Activated CD4-positive, alpha-beta memory T cell treated with anti-CD3 and anti-CD28 coated beads, Interleukin-2, amount 10 ng/mL, durations not matched to agents 7 days and 5 days (primary cell): ENCODE measurements at regions not wholly inside any gene's neighbourhood (a gene's known extent, or its start where the extent isn't known, plus 50 kb on each side); places are given as distances from the start of the nearest gene placed in this dataset.
"Not testable (repeated sequence)": the region's sequence is repeated elsewhere in the genome, so short reads cannot be mapped to it uniquely, and the experiment has no call there.

Experiments
- CTCF ChIA-PET: fragments of 350-600 bp; sonication (Branson Sonifier 250); formaldehyde crosslinking; loops from one replicate; lab custom pipeline; 2021; ENCODE audit warnings: antibody characterized with exemption, inconsistent platforms; lab: Charles Lee
- POLR2A ChIA-PET: fragments of 350-600 bp; sonication (Branson Sonifier 250); formaldehyde crosslinking; loops from one replicate; lab custom pipeline; 2021; ENCODE audit warnings: antibody characterized with exemption; lab: Charles Lee
- DNase-seq: peaks from one replicate; pipeline ENCODE4 v3.0.0-alpha.2; 2020
- H3K27ac Mint-ChIP-seq: one replicate; pipeline ENCODE4 v1.8.0; 2021; ENCODE audit warnings: mild to moderate bottlenecking, mixed read lengths
- H3K27me3 Mint-ChIP-seq: one replicate; pipeline ENCODE4 v1.8.0; 2021; ENCODE audit warnings: mixed read lengths
- H3K36me3 Mint-ChIP-seq: one replicate; pipeline ENCODE4 v1.8.0; 2021; ENCODE audit warnings: low read depth, mixed read lengths
- H3K4me1 Mint-ChIP-seq: one replicate; pipeline ENCODE4 v1.8.0; 2021; ENCODE audit warnings: mixed read lengths
- H3K4me3 Mint-ChIP-seq: one replicate; pipeline ENCODE4 v1.8.0; 2021; ENCODE audit warnings: mild to moderate bottlenecking, mixed read lengths
- H3K9me3 Mint-ChIP-seq: one replicate; pipeline ENCODE4 v1.8.0; 2021; ENCODE audit warnings: mixed read lengths

GRCh38 chr2:9709539-9710285 is 78.9 kb upstream of the YWHAQ start:
- peak overlapping the region; percentile 79 for H3K27ac Mint-ChIP-seq
- no peak for DNase-seq
- H3K4me3 Mint-ChIP-seq: no peak overlapping the region
- H3K27me3 Mint-ChIP-seq: no peaks in the 10 kb centered on the region
- ChIA-PET POLR2A (interaction anchor here (1.1 to 3.1 kb wide), 10 partner anchors 15 to 133 kb away, joined by 3 to 12 read pairs (median 6); partner anchors contain the start of genes TAF1B and YWHAQ), CTCF (interaction anchor here (1.1 to 1.3 kb wide), 2 partner anchors 52 to 95 kb away, joined by 3 read pairs; no protein-coding TSS in a partner anchor)
- H3K4me1 Mint-ChIP-seq: peaks cover 74% of the 10 kb centered on the region
- H3K9me3 Mint-ChIP-seq: no peaks in the 10 kb centered on the region
- peaks cover 4% of the 10 kb centered on the region for H3K36me3 Mint-ChIP-seq

DNA sequence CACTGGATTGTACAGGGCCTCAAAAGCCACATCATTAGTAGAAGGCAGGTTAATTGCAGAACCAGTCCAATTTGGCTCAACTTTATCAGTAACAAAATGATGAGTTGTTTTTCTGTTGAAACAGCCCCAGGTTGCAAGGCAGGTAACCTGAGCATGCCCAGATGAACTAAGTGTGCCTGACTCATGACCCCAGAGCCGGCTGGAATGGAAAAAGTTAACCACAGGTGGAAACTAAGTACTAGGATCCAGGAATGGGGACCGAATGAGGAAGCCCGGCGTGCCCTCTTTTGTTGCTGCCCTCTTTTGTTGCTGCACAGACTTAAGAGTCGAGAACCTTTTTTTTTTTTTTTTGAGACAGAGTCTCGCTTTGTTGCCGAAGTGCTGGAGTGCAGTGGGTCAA is 79.5 kb upstream of the YWHAQ start:
- ChIA-PET POLR2A (interaction anchor here (1.7 to 1.8 kb wide), 3 partner anchors 18 to 81 kb away, joined by 5 to 11 read pairs (median 6); no protein-coding TSS in a partner anchor), CTCF (no interaction called here)
- Mint-ChIP-seq H3K27me3 (no peaks in the 10 kb centered on the region), H3K36me3 (peaks cover 4% of the 10 kb centered on the region), H3K9me3 (no peaks in the 10 kb centered on the region), H3K4me1 (peaks cover 68% of the 10 kb centered on the region), H3K4me3 (no peak overlapping the region), H3K27ac (peak overlapping the region; percentile 79)
- DNase-seq: no peak

- Mint-ChIP-seq H3K4me1 (peaks cover 56% of the 10 kb centered on the region), H3K27ac (peak overlapping the region; percentile 89), H3K36me3 (peaks cover 4% of the 10 kb centered on the region), H3K9me3 (no peaks in the 10 kb centered on the region), H3K4me3 (peak overlapping the region; percentile 53), H3K27me3 (no peaks in the 10 kb centered on the region)
- peak; percentile 50 for DNase-seq
- ChIA-PET CTCF (interaction anchor here (0.8 to 1.5 kb wide), 5 partner anchors 23 to 156 kb away, joined by 3 to 7 read pairs (median 5); partner anchors contain the start of gene YWHAQ), POLR2A (interaction anchor here (0.6 to 2.7 kb wide), 16 partner anchors 9 to 157 kb away, joined by 3 to 31 read pairs (median 5); partner anchors contain the start of genes ADAM17 and YWHAQ)
These were observed 81.5 kb upstream of the YWHAQ start for GRCh38 chr2:9712263-9712662.

- Mint-ChIP-seq H3K36me3 (peaks cover 1% of the 10 kb centered on the region), H3K4me1 (peaks cover 33% of the 10 kb centered on the region), H3K27me3 (no peaks in the 10 kb centered on the region), H3K27ac (no peak overlapping the region), H3K9me3 (no peaks in the 10 kb centered on the region), H3K4me3 (no peak overlapping the region)
- ChIA-PET POLR2A (interaction anchor here (1.7 to 2.0 kb wide), 3 partner anchors 11 to 84 kb away, joined by 5 to 7 read pairs (median 6); partner anchors contain the start of gene YWHAQ), CTCF (interaction anchor here (2.0 kb wide), 1 partner anchor 12 kb away, joined by 7 read pairs; no protein-coding TSS in a partner anchor)
- DNase-seq: no peak
These were observed 83.9 kb upstream of the YWHAQ start for GRCh38 chr2:9714630-9715214.

GRCh38 chr2:9715238-9715637 is 84.4 kb upstream of the YWHAQ start:
- no peaks in the 10 kb centered on the region for H3K36me3 Mint-ChIP-seq
- H3K4me3 Mint-ChIP-seq: no peak overlapping the region
- H3K9me3 Mint-ChIP-seq: no peaks in the 10 kb centered on the region
- peaks cover 28% of the 10 kb centered on the region for H3K4me1 Mint-ChIP-seq
- POLR2A ChIA-PET: interaction anchor here (1.7 to 2.0 kb wide), 3 partner anchors 11 to 85 kb away, joined by 5 to 7 read pairs (median 6); partner anchors contain the start of gene YWHAQ
- CTCF ChIA-PET: no interaction called here
- no peak for DNase-seq
- H3K27ac Mint-ChIP-seq: no peak overlapping the region
- no peaks in the 10 kb centered on the region for H3K27me3 Mint-ChIP-seq

- H3K4me3 Mint-ChIP-seq: no peak overlapping the region
- H3K9me3 Mint-ChIP-seq: no peaks in the 10 kb centered on the region
- no peak for DNase-seq
- no peaks in the 10 kb centered on the region for H3K27me3 Mint-ChIP-seq
- POLR2A ChIA-PET: interaction anchor here (1.4 kb wide), 1 partner anchor 51 kb away, joined by 3 read pairs; no protein-coding TSS in a partner anchor
- no peaks in the 10 kb centered on the region for H3K36me3 Mint-ChIP-seq
- no peak overlapping the region for H3K27ac Mint-ChIP-seq
- H3K4me1 Mint-ChIP-seq: peaks cover 3% of the 10 kb centered on the region
- CTCF ChIA-PET: no interaction called here
These were observed 87.2 kb upstream of the YWHAQ start for GRCh38 chr2:9717886-9718451.

DNA sequence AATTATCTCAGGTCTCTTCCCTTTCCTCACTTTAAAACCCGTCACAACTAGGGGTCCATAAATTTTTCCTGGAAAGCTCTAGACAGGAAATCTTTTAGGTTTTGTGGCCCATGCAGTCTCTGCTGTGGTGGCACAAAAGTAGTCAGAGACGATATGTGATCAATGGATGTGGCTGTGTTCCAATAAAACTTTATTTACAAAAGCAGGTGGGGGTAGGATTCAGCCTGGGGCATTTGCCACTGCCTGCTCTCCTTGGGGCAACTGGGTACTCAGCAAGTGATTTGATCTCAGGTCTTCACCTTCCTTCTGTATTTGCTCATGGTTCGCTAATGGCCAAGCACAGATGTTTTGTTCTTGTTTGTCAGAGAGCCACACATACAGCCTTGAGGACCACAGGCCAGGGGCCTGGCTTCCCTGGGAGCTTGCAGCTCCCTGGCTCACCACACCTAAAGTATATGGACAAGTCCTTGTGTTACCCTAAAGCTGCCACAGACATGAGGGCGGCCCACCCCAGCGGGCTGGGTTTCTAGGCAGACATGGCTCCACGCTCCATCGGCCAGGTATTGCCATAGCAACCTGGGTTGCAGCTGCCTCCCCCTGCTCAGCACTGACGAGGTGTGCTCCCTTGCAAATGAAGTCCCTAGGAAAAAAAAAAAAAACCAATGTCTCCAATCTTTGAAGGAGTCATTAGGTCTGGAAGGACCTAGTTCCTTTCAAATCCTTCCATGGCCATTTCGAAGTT is 89.7 kb upstream of the YWHAQ start:
- H3K9me3 Mint-ChIP-seq: no peaks in the 10 kb centered on the region
- DNase-seq: no peak
- H3K27me3 Mint-ChIP-seq: no peaks in the 10 kb centered on the region
- H3K27ac Mint-ChIP-seq: no peak overlapping the region
- H3K36me3 Mint-ChIP-seq: no peaks in the 10 kb centered on the region
- CTCF ChIA-PET: no interaction called here
- no peak overlapping the region for H3K4me3 Mint-ChIP-seq
- no peaks in the 10 kb centered on the region for H3K4me1 Mint-ChIP-seq
- POLR2A ChIA-PET: no interaction called here

- no peaks in the 10 kb centered on the region for H3K27me3 Mint-ChIP-seq
- H3K36me3 Mint-ChIP-seq: no peaks in the 10 kb centered on the region
- no peak overlapping the region for H3K27ac Mint-ChIP-seq
- ChIA-PET POLR2A (no interaction called here), CTCF (no interaction called here)
- H3K4me1 Mint-ChIP-seq: peaks cover 2% of the 10 kb centered on the region
- H3K4me3 Mint-ChIP-seq: no peak overlapping the region
- H3K9me3 Mint-ChIP-seq: no peaks in the 10 kb centered on the region
- DNase-seq: no peak
These were observed 90.5 kb upstream of the YWHAQ start for GRCh38 chr2:9721344-9721743.

- H3K4me3 Mint-ChIP-seq: no peak overlapping the region
- ChIA-PET CTCF (no interaction called here), POLR2A (no interaction called here)
- no peaks in the 10 kb centered on the region for H3K27me3 Mint-ChIP-seq
- no peaks in the 10 kb centered on the region for H3K9me3 Mint-ChIP-seq
- DNase-seq: no peak
- peaks cover 2% of the 10 kb centered on the region for H3K4me1 Mint-ChIP-seq
- H3K27ac Mint-ChIP-seq: no peak overlapping the region
- no peaks in the 10 kb centered on the region for H3K36me3 Mint-ChIP-seq
These were observed 91.7 kb upstream of the YWHAQ start for GRCh38 chr2:9722451-9722850.

- no peak for DNase-seq
- H3K27ac Mint-ChIP-seq: no peak overlapping the region
- POLR2A ChIA-PET: no interaction called here
- H3K4me3 Mint-ChIP-seq: no peak overlapping the region
- no peaks in the 10 kb centered on the region for H3K9me3 Mint-ChIP-seq
- H3K36me3 Mint-ChIP-seq: no peaks in the 10 kb centered on the region
- CTCF ChIA-PET: interaction anchor here (1.5 kb wide), 1 partner anchor 21 kb away, joined by 3 read pairs; no protein-coding TSS in a partner anchor
- peaks cover 2% of the 10 kb centered on the region for H3K4me1 Mint-ChIP-seq
- H3K27me3 Mint-ChIP-seq: no peaks in the 10 kb centered on the region
These were observed 93.8 kb upstream of the YWHAQ start for GRCh38 chr2:9724565-9724964.

- Mint-ChIP-seq H3K4me3 (no peak overlapping the region), H3K9me3 (no peaks in the 10 kb centered on the region), H3K27ac (no peak overlapping the region), H3K4me1 (peaks cover 2% of the 10 kb centered on the region), H3K27me3 (peaks cover 1% of the 10 kb centered on the region), H3K36me3 (no peaks in the 10 kb centered on the region)
- no peak for DNase-seq
- POLR2A ChIA-PET: no interaction called here
- CTCF ChIA-PET: interaction anchor here (0.5 kb wide), 1 partner anchor 103 kb away, joined by 3 read pairs; no protein-coding TSS in a partner anchor
These were observed 94.3 kb upstream of the YWHAQ start for GRCh38 chr2:9725106-9725505.

GRCh38 chr2:9726016-9726415 is 95.2 kb upstream of the YWHAQ start:
- H3K9me3 Mint-ChIP-seq, H3K4me3 Mint-ChIP-seq, H3K4me1 Mint-ChIP-seq, H3K36me3 Mint-ChIP-seq, DNase-seq, CTCF ChIA-PET, H3K27ac Mint-ChIP-seq, H3K27me3 Mint-ChIP-seq, POLR2A ChIA-PET: not testable (repeated sequence)
